ENCODE measurements at regions not wholly inside any gene's neighbourhood (a gene's known extent, or its start where the extent isn't known, plus 50 kb on each side); places are given as distances from the start of the nearest gene placed in this dataset.
A peak's percentile ranks its signal among the peaks of the same experiment; 100 is the strongest.

DNA sequence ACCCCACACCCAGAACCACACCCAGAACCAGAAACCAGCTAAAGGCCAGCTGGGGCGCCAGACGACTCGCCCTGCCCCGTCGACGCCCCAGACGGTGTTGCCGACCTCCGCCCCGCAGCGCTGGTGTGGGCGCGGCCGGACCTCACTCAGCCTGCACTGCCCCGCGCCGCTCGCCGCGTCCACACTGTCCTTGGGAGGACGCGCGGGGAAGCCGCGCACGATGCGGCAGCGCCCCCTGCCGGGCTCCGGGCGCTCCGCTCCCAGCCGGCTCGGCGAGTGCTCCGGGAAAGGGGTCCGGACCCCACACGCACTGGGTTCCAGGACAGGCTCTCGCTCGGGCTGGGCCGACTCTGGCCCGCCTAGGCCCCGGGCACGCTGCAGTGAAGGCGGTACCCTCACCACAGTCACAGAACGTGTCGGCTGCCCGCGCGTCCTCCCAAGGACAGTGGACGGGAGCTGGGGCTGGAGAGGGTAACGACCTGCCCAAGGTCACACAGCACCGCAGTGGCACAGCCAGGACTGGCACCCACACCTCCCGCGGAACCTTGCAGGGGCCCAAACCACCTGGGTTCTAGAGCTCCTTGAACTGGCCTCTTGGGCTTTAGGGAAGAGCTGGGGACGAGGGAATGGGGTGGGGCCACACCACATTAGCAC lies 90.2 kb downstream of the DMRTA2 start:
- DNase-seq = peak; percentile 42 to 65
- no peak overlapping the region for H3K27ac Mint-ChIP-seq
- H3K4me1 Mint-ChIP-seq = no peaks in the 10 kb centered on the region
- Histone ChIP-seq H3K27ac (ENCODE audit: low read length) (no peak overlapping the region), H3K36me3 (ENCODE audit: control insufficient read depth, insufficient read depth, low read length) (no peaks in the 10 kb centered on the region), H3K4me3 (ENCODE audit: low read length) (peak overlapping the region; percentile 34), H3K4me1 (ENCODE audit: control insufficient read depth, insufficient read depth, low read length) (peaks cover 9% of the 10 kb centered on the region), H3K27me3 (ENCODE audit: control insufficient read depth, insufficient read depth, low read length) (peaks cover 13% of the 10 kb centered on the region), H3K9me3 (ENCODE audit: control insufficient read depth, insufficient read depth, low read length) (no peaks in the 10 kb centered on the region)
- no peaks in the 10 kb centered on the region for H3K9me3 Mint-ChIP-seq
- intact Hi-C loops (cut with micrococcal nuclease) = no loop called here
- 4% methylated on average over 56 of the region's 56 CpGs for WGBS (ENCODE audit: insufficient coverage)
- ATAC-seq = peak; percentile 76 to 84 (median 84)
- TF ChIP-seq, protein P1, sequence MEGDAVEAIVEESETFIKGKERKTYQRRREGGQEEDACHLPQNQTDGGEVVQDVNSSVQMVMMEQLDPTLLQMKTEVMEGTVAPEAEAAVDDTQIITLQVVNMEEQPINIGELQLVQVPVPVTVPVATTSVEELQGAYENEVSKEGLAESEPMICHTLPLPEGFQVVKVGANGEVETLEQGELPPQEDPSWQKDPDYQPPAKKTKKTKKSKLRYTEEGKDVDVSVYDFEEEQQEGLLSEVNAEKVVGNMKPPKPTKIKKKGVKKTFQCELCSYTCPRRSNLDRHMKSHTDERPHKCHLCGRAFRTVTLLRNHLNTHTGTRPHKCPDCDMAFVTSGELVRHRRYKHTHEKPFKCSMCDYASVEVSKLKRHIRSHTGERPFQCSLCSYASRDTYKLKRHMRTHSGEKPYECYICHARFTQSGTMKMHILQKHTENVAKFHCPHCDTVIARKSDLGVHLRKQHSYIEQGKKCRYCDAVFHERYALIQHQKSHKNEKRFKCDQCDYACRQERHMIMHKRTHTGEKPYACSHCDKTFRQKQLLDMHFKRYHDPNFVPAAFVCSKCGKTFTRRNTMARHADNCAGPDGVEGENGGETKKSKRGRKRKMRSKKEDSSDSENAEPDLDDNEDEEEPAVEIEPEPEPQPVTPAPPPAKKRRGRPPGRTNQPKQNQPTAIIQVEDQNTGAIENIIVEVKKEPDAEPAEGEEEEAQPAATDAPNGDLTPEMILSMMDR (IDR thresholded peaks at IDR 0.05) = peak; percentile 75
- H3K4me3 Mint-ChIP-seq = peak overlapping the region; percentile 76
- H3K27me3 Mint-ChIP-seq (ENCODE audit: low read depth in 2 of 2) = peaks cover 26 to 42% of the 10 kb centered on the region in 2 donors
- H3K36me3 Mint-ChIP-seq = no peaks in the 10 kb centered on the region

DNA sequence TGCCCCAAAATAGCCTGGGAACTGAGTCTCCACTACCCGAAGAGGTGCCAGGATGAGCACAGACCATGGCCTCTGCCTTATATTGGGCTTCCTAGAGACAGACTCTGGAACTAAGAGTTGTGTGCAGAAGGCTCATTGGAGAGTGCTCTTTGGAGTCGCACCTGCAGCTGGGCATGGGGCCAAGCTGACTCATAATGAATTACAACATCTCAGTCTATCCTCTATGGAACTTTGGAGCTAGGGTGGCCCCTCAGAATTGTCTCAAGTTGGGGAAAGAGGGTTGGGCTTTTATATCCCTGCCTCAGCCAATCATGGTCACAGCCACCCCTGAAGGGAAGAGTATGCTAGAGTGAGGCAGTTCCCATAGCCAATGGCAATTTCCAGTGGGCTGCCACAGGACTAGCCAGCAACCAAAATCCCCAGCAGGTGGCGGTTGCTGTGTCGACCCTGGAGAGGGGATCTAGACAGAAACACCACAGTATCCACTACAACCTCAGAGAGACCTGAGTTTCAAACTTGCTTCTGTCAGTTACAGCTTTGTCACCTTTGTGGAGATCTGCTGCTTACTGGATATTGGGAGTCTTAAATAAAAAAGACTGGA lies 93.8 kb downstream of the DMRTA2 start:
- Mint-ChIP-seq H3K27me3 (ENCODE audit: low read depth in 2 of 2) (peaks cover 27 to 31% of the 10 kb centered on the region in 2 donors), H3K4me3 (no peak overlapping the region), H3K9me3 (no peaks in the 10 kb centered on the region), H3K36me3 (no peaks in the 10 kb centered on the region), H3K4me1 (no peaks in the 10 kb centered on the region), H3K27ac (no peak overlapping the region)
- intact Hi-C loops (cut with micrococcal nuclease) = no loop called here
- Histone ChIP-seq H3K36me3 (ENCODE audit: control insufficient read depth, insufficient read depth, low read length) (no peaks in the 10 kb centered on the region), H3K27ac (ENCODE audit: low read length) (no peak overlapping the region), H3K4me3 (ENCODE audit: low read length) (no peak overlapping the region), H3K4me1 (ENCODE audit: control insufficient read depth, insufficient read depth, low read length) (peaks cover 9% of the 10 kb centered on the region), H3K27me3 (ENCODE audit: control insufficient read depth, insufficient read depth, low read length) (peaks cover 10% of the 10 kb centered on the region), H3K9me3 (ENCODE audit: control insufficient read depth, insufficient read depth, low read length) (no peaks in the 10 kb centered on the region)
- TF ChIP-seq, protein P1 (IDR thresholded peaks at IDR 0.05) = no peak
- DNase-seq (no peak), ATAC-seq (no peak)
- 80% methylated on average over 3 of the region's 4 CpGs for WGBS (ENCODE audit: insufficient coverage)

DNA sequence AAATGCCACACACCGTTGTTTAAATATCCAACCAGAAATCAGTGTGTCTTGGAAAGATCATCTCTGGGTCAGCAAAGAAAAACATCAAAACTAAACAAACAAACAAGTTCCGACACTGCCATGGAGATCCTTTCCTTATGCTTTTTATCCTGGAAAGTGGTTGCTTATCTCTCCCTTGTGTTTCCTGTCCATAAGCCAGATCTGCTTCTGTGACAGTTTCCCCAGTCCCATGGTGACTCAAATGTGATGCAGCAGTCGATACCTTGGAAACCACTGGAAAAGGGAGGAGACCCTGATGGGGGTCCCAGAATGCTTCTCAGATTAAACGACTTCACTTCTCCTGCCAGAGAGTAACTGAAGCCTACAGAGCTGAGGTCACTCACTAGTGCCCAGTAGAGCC lies 94.7 kb downstream of the DMRTA2 start:
- Mint-ChIP-seq H3K36me3 (no peaks in the 10 kb centered on the region), H3K9me3 (no peaks in the 10 kb centered on the region), H3K4me3 (no peak overlapping the region), H3K27ac (no peak overlapping the region), H3K4me1 (no peaks in the 10 kb centered on the region), H3K27me3 (ENCODE audit: low read depth in 2 of 2) (peaks cover 30 to 31% of the 10 kb centered on the region in 2 donors)
- peaks cover 3% of the 10 kb centered on the region for H3K27me3 ChIP-seq (ENCODE audit: control insufficient read depth, insufficient read depth, low read length)
- intact Hi-C loops (cut with micrococcal nuclease) = no loop called here
- H3K9me3 ChIP-seq (ENCODE audit: control insufficient read depth, insufficient read depth, low read length) = no peaks in the 10 kb centered on the region
- DNase-seq (no peak), ATAC-seq (no peak)
- H3K4me3 ChIP-seq (ENCODE audit: low read length) = no peak overlapping the region
- no peaks in the 10 kb centered on the region for H3K36me3 ChIP-seq (ENCODE audit: control insufficient read depth, insufficient read depth, low read length)
- H3K4me1 ChIP-seq (ENCODE audit: control insufficient read depth, insufficient read depth, low read length) = peaks cover 5% of the 10 kb centered on the region
- TF ChIP-seq, protein P1 (IDR thresholded peaks at IDR 0.05) = no peak
- 23% methylated on average over 4 of the region's 4 CpGs for WGBS (ENCODE audit: insufficient coverage)
- H3K27ac ChIP-seq (ENCODE audit: low read length) = no peak overlapping the region

Data from natural killer cell (primary cell).